ENCODE measurements at regions not wholly inside any gene's neighbourhood (a gene's known extent, or its start where the extent isn't known, plus 50 kb on each side); places are given as distances from the start of the nearest gene placed in this dataset.

- no peaks in the 10 kb centered on the region for H3K27me3 Mint-ChIP-seq (ENCODE audit: low read depth)
- peaks cover 6% of the 10 kb centered on the region for H3K4me1 Mint-ChIP-seq
- peaks cover 2% of the 10 kb centered on the region for H3K9me3 Mint-ChIP-seq
- no peaks in the 10 kb centered on the region for H3K36me3 Mint-ChIP-seq (ENCODE audit: low read depth)
- TF ChIP-seq CTCF (IDR thresholded peaks at IDR 0.05; ENCODE audit: unreplicated experiment in 3 of 3) = no peak
- no peak overlapping the region for H3K27ac Mint-ChIP-seq
- no peak overlapping the region for H3K4me3 Mint-ChIP-seq
Measured at GRCh38 chr5:31137676-31138075, 55.8 kb upstream of the CDH6 start.

GRCh38 chr5:31135542-31135941, 57.9 kb upstream of the CDH6 start:
- Mint-ChIP-seq H3K36me3 (ENCODE audit: low read depth) (no peaks in the 10 kb centered on the region), H3K9me3 (peaks cover 2% of the 10 kb centered on the region), H3K27me3 (ENCODE audit: low read depth) (no peaks in the 10 kb centered on the region), H3K4me3 (no peak overlapping the region), H3K4me1 (no peaks in the 10 kb centered on the region), H3K27ac (no peak overlapping the region)
- no peak for TF ChIP-seq CTCF (IDR thresholded peaks at IDR 0.05; ENCODE audit: unreplicated experiment in 3 of 3)

- no peaks in the 10 kb centered on the region for H3K27me3 Mint-ChIP-seq (ENCODE audit: low read depth)
- no peaks in the 10 kb centered on the region for H3K4me1 Mint-ChIP-seq
- H3K4me3 Mint-ChIP-seq = no peak overlapping the region
- peaks cover 3% of the 10 kb centered on the region for H3K9me3 Mint-ChIP-seq
- no peaks in the 10 kb centered on the region for H3K36me3 Mint-ChIP-seq (ENCODE audit: low read depth)
- no peak for TF ChIP-seq CTCF (IDR thresholded peaks at IDR 0.05; ENCODE audit: unreplicated experiment in 3 of 3)
- no peak overlapping the region for H3K27ac Mint-ChIP-seq
Measured at GRCh38 chr5:31133488-31133887, 60.0 kb upstream of the CDH6 start.

GRCh38 chr5:31131381-31131891, 62.0 kb upstream of the CDH6 start:
- no peak for TF ChIP-seq CTCF (IDR thresholded peaks at IDR 0.05; ENCODE audit: unreplicated experiment in 3 of 3)
- Mint-ChIP-seq H3K27me3 (ENCODE audit: low read depth) (no peaks in the 10 kb centered on the region), H3K36me3 (ENCODE audit: low read depth) (no peaks in the 10 kb centered on the region), H3K27ac (no peak overlapping the region), H3K9me3 (peaks cover 12% of the 10 kb centered on the region), H3K4me1 (no peaks in the 10 kb centered on the region), H3K4me3 (no peak overlapping the region)

- Mint-ChIP-seq H3K27ac (no peak overlapping the region), H3K36me3 (ENCODE audit: low read depth) (no peaks in the 10 kb centered on the region)
- no peak for TF ChIP-seq CTCF (IDR thresholded peaks at IDR 0.05; ENCODE audit: unreplicated experiment in 3 of 3)
Measured at GRCh38 chr5:31130676-31131075, 62.8 kb upstream of the CDH6 start.

GRCh38 chr5:31124651-31125305, 68.7 kb upstream of the CDH6 start:
- peaks cover 13% of the 10 kb centered on the region for H3K9me3 Mint-ChIP-seq
- H3K4me1 Mint-ChIP-seq = peaks cover 12% of the 10 kb centered on the region
- no peaks in the 10 kb centered on the region for H3K27me3 Mint-ChIP-seq (ENCODE audit: low read depth)
- TF ChIP-seq CTCF (IDR thresholded peaks at IDR 0.05; ENCODE audit: unreplicated experiment in 3 of 3) = no peak
- no peak overlapping the region for H3K27ac Mint-ChIP-seq
- peaks cover 6% of the 10 kb centered on the region for H3K36me3 Mint-ChIP-seq (ENCODE audit: low read depth)
- H3K4me3 Mint-ChIP-seq = no peak overlapping the region

More at GRCh38 chr5:31130676-31131075, 62.8 kb upstream of the CDH6 start:
- Mint-ChIP-seq H3K4me1 (no peaks in the 10 kb centered on the region), H3K4me3 (no peak overlapping the region), H3K27me3 (ENCODE audit: low read depth) (no peaks in the 10 kb centered on the region), H3K9me3 (peaks cover 12% of the 10 kb centered on the region)

Data from nephron (organoid).